OCI-LY3 (cell line): ENCODE measurements at regions not wholly inside any gene's neighbourhood (a gene's known extent, or its start where the extent isn't known, plus 50 kb on each side); places are given as distances from the start of the nearest gene placed in this dataset.

Experiments
- H2AFZ ChIP-seq: fragments of 200-600, 300-600 bp; shearing (Covaris generic); 2 replicates; pipeline ENCODE4 v1.6.0; 2014; ENCODE audit warnings: antibody characterized with exemption, low read depth, low read length
- H3K27ac ChIP-seq: fragments of 200-600, 300-600 bp; sonication (generic); 2 replicates; pipeline ENCODE4 v1.5.1; 2014; ENCODE audit warnings: mild to moderate bottlenecking, low read length, moderate library complexity, mixed read lengths
- H3K27me3 ChIP-seq: fragments of 200-600, 300-600 bp; sonication (generic); 2 replicates; pipeline ENCODE4 v1.6.1; 2014; ENCODE audit warnings: low read depth, low read length, mixed read lengths
- H3K36me3 ChIP-seq: fragments of 200-600, 300-600 bp; sonication (generic); replicated peaks from 2 replicates; pipeline ENCODE3; 2014; ENCODE audit warnings: low read depth, low read length, mixed read lengths
- H3K4me1 ChIP-seq: fragments of 300-600, 200-600 bp; sonication (generic); 2 replicates; pipeline ENCODE4 v1.6.1; 2014; ENCODE audit warnings: low read length, mixed read lengths
- H3K4me2 ChIP-seq: fragments of 200-600, 300-600 bp; sonication (generic); 2 replicates; pipeline ENCODE4 v1.6.1; 2014; ENCODE audit warnings: low read length, mixed read lengths
- H3K4me3 ChIP-seq: fragments of 300-600, 200-600 bp; sonication (generic); 2 replicates; pipeline ENCODE4 v1.5.1; 2014; ENCODE audit warnings: antibody characterized with exemption, mild to moderate bottlenecking, low read length, moderate library complexity
- H3K79me2 ChIP-seq: fragments of 300-600, 200-600 bp; shearing (Covaris generic); 2 replicates; pipeline ENCODE4 v1.6.1; 2014; ENCODE audit warnings: mild to moderate bottlenecking, low read length, mixed read lengths
- H3K9ac ChIP-seq: fragments of 300-600, 200-600 bp; shearing (Covaris generic); 2 replicates; pipeline ENCODE4 v1.6.0; 2014; ENCODE audit warnings: mild to moderate bottlenecking, low read length, moderate library complexity
- H3K9me3 ChIP-seq: fragments of 200-600, 300-600 bp; shearing (Covaris generic); 2 replicates; pipeline ENCODE4 v1.6.1; 2014; ENCODE audit warnings: low read length, mixed read lengths; ENCODE audit not compliant: insufficient read depth
- H4K20me1 ChIP-seq: fragments of 200-600, 300-600 bp; sonication (generic); 2 replicates; pipeline ENCODE4 v1.6.1; 2016; ENCODE audit warnings: low read length, mixed read lengths; ENCODE audit not compliant: insufficient read depth
- EZH2phosphoT487 ChIP-seq: fragments of 200-600 bp; shearing (Covaris generic); IDR thresholded peaks from 2 replicates; pipeline ENCODE4 v1.6.1; 2018; ENCODE audit warnings: antibody characterized with exemption, mixed run types, low read depth
- TF ChIP-seq, protein P1 (sequence below): fragments of 200-600, 300-600 bp; sonication (generic); IDR thresholded peaks from 2 replicates; pipeline ENCODE4 v1.5.1; 2014; ENCODE audit warnings: antibody characterized with exemption, low read length, low read depth

DNA sequence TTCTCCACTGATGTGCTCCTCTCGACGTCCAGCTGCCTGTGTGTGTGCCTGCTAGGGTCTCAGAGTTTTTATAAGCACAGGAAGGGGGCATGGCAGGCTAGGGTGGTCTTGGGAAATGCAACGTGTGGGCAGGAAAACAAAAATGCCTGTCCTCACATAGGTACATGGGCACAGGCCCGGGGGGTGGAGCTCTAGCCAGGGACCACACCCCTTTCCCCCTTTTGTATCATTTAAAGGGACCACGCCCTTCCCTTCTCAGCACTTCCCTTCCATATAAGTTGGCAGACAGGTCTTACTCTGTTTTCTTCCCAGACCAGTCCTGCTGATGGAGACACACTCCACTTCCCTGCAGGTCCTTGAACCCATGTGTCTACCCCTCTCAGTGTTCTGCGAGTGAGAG, 645.0 kb downstream of the CBLN2 start:
- no peak for TF ChIP-seq EZH2phosphoT487
- TF ChIP-seq, protein P1, sequence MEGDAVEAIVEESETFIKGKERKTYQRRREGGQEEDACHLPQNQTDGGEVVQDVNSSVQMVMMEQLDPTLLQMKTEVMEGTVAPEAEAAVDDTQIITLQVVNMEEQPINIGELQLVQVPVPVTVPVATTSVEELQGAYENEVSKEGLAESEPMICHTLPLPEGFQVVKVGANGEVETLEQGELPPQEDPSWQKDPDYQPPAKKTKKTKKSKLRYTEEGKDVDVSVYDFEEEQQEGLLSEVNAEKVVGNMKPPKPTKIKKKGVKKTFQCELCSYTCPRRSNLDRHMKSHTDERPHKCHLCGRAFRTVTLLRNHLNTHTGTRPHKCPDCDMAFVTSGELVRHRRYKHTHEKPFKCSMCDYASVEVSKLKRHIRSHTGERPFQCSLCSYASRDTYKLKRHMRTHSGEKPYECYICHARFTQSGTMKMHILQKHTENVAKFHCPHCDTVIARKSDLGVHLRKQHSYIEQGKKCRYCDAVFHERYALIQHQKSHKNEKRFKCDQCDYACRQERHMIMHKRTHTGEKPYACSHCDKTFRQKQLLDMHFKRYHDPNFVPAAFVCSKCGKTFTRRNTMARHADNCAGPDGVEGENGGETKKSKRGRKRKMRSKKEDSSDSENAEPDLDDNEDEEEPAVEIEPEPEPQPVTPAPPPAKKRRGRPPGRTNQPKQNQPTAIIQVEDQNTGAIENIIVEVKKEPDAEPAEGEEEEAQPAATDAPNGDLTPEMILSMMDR: no peak
- Histone ChIP-seq H3K9me3 (no peaks in the 10 kb centered on the region), H3K4me2 (no peak overlapping the region)

DNA sequence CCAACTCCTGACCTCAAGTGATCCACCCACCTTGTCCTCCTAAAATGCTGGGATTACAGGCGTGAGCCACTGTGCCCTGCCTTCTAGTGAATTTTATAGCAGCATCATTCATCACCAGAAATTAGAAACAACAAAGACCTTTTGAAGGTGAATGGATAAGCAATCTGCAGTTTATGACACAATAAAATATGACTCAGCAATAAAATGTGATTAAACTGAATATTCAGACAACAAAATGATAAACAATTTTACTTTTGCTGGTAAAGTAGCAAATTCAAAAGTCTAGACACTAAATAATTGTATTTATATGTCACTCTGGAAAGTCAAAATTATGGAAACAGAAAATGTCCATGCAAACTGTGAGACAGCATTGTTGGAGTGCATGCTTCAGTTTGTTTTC, 656.6 kb downstream of the CBLN2 start:
- no peaks in the 10 kb centered on the region for H3K4me1 ChIP-seq
- no peak overlapping the region for H3K4me3 ChIP-seq
- H3K9me3 ChIP-seq: no peaks in the 10 kb centered on the region
- no peak overlapping the region for H3K4me2 ChIP-seq
- no peaks in the 10 kb centered on the region for H3K27me3 ChIP-seq
- H4K20me1 ChIP-seq: no peaks in the 10 kb centered on the region
- H3K36me3 ChIP-seq: no peaks in the 10 kb centered on the region
- H3K27ac ChIP-seq: no peak overlapping the region
- H3K9ac ChIP-seq: no peak overlapping the region
- TF ChIP-seq, protein P1: no peak
- no peak for TF ChIP-seq EZH2phosphoT487
- H2AFZ ChIP-seq: no peak overlapping the region
- H3K79me2 ChIP-seq: no peaks in the 10 kb centered on the region

More for the DNA sequence above, 645.0 kb downstream of the CBLN2 start:
- Histone ChIP-seq H3K79me2 (no peaks in the 10 kb centered on the region), H3K4me1 (no peaks in the 10 kb centered on the region), H3K27me3 (no peaks in the 10 kb centered on the region), H2AFZ (no peak overlapping the region; the same call in 1 of the 2 replicates), H3K9ac (no peak overlapping the region), H3K27ac (no peak overlapping the region), H3K4me3 (no peak overlapping the region), H3K36me3 (no peaks in the 10 kb centered on the region), H4K20me1 (no peaks in the 10 kb centered on the region)

DNA sequence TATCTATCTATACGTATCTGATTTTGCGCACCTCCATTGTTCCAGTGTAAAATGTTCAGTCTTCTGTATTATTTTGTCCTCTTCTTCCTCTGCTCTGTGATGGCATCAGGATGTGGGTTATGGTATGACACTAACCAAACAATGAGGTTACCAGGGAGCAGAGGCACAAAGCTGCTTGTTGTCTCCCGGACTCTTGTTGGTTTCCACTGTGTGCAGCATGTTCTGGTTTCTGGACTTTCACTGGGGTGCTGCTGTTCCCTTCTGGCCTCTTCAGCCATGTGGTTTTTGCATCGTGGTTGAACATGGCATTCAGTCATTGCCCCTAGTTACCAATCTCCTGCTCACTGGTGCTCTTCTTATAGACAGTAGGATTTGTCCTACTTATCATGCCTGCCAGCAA, 665.9 kb downstream of the CBLN2 start:
- H2AFZ ChIP-seq: 0 out of 2 replicates have a peak overlapping the region, but pooled peaks have one; percentile 12
- H3K27me3 ChIP-seq: no peaks in the 10 kb centered on the region
- H3K27ac ChIP-seq: no peak overlapping the region
- H3K9me3 ChIP-seq: no peaks in the 10 kb centered on the region
- no peak overlapping the region for H3K4me3 ChIP-seq
- no peaks in the 10 kb centered on the region for H4K20me1 ChIP-seq
- no peaks in the 10 kb centered on the region for H3K36me3 ChIP-seq
- no peaks in the 10 kb centered on the region for H3K4me1 ChIP-seq
- H3K79me2 ChIP-seq: no peaks in the 10 kb centered on the region
- H3K4me2 ChIP-seq: no peak overlapping the region
- H3K9ac ChIP-seq: no peak overlapping the region
- TF ChIP-seq, protein P1: no peak
- TF ChIP-seq EZH2phosphoT487: no peak

DNA sequence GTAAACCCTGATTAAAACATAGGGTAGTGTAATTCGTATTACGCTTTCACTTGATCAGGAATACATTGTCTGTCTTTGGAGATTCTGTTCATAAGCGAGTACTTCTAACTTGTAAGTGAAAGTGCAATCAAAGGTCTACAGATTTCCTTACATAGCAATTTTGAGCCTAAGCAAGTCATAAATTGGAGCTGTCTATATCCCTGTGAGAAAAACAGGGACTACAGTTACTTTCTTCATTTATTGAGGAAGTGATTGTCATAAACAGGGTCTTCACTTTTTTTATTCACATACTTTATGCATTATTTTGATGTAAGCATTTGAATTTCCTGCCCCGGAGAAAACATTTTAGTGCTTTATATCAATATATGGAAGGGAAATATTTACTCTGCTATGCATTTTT, 670.4 kb downstream of the CBLN2 start:
- Histone ChIP-seq H4K20me1 (no peaks in the 10 kb centered on the region), H3K4me1 (no peaks in the 10 kb centered on the region), H3K27ac (no peak overlapping the region), H2AFZ (no peak overlapping the region), H3K4me3 (no peak overlapping the region), H3K36me3 (no peaks in the 10 kb centered on the region), H3K27me3 (no peaks in the 10 kb centered on the region), H3K79me2 (no peaks in the 10 kb centered on the region), H3K9ac (no peak overlapping the region), H3K4me2 (no peak overlapping the region), H3K9me3 (no peaks in the 10 kb centered on the region)
- TF ChIP-seq EZH2phosphoT487: no peak
- TF ChIP-seq, protein P1: no peak
